Kidney glomerular epithelial cell (primary cell): ENCODE measurements at regions not wholly inside any gene's neighbourhood (a gene's known extent, or its start where the extent isn't known, plus 50 kb on each side); places are given as distances from the start of the nearest gene placed in this dataset.
A peak's percentile ranks its signal among the peaks of the same experiment; 100 is the strongest.
"Not testable (repeated sequence)": the region's sequence is repeated elsewhere in the genome, so short reads cannot be mapped to it uniquely, and the experiment has no call there.

Experiments used
- DNase-seq: peaks from one replicate; lab custom pipeline; 2025; lab: John Stamatoyannopoulos, UW

GRCh38 chr7:34392972-34393371 lies 265.0 kb upstream of the NPSR1 start:
- no peak for DNase-seq

- DNase-seq = no peak
Measured at GRCh38 chr7:34396437-34397064, 261.5 kb upstream of the NPSR1 start.

- DNase-seq = no peak
Measured at GRCh38 chr7:34401776-34402175, 256.2 kb upstream of the NPSR1 start.

GRCh38 chr7:34406848-34407530 lies 251.0 kb upstream of the NPSR1 start:
- DNase-seq = no peak

GRCh38 chr7:34407586-34407985 lies 250.4 kb upstream of the NPSR1 start:
- no peak for DNase-seq

- DNase-seq = no peak
Measured at GRCh38 chr7:34417781-34418180, 240.2 kb upstream of the NPSR1 start.

GRCh38 chr7:34421526-34421925 lies 236.5 kb upstream of the NPSR1 start:
- no peak for DNase-seq

- no peak for DNase-seq
Measured at GRCh38 chr7:34425194-34425593, 232.8 kb upstream of the NPSR1 start.

- DNase-seq = no peak
Measured at GRCh38 chr7:34425631-34426384, 232.2 kb upstream of the NPSR1 start.

GRCh38 chr7:34430456-34430855 lies 227.6 kb upstream of the NPSR1 start:
- DNase-seq = peak; percentile 33

- DNase-seq = no peak
Measured at GRCh38 chr7:34438436-34438835, 219.6 kb upstream of the NPSR1 start.

- no peak for DNase-seq
Measured at GRCh38 chr7:34445653-34446052, 212.4 kb upstream of the NPSR1 start.

GRCh38 chr7:34448531-34448930 lies 209.5 kb upstream of the NPSR1 start:
- not testable (repeated sequence) for DNase-seq

- DNase-seq = no peak
Measured at GRCh38 chr7:34449765-34450164, 208.3 kb upstream of the NPSR1 start.

- no peak for DNase-seq
Measured at GRCh38 chr7:34451183-34451582, 206.8 kb upstream of the NPSR1 start.

- no peak for DNase-seq
Measured at GRCh38 chr7:34451923-34452322, 206.1 kb upstream of the NPSR1 start.

- no peak for DNase-seq
Measured at GRCh38 chr7:34452363-34452762, 205.7 kb upstream of the NPSR1 start.

- no peak for DNase-seq
Measured at GRCh38 chr7:34453150-34453549, 204.9 kb upstream of the NPSR1 start.

GRCh38 chr7:34454381-34454780 lies 203.6 kb upstream of the NPSR1 start:
- DNase-seq = no peak

GRCh38 chr7:34457329-34457728 lies 200.7 kb upstream of the NPSR1 start:
- no peak for DNase-seq

- peak; percentile 30 for DNase-seq
Measured at GRCh38 chr7:34463830-34464229, 194.2 kb upstream of the NPSR1 start.

GRCh38 chr7:34471844-34472243 lies 186.2 kb upstream of the NPSR1 start:
- DNase-seq = no peak

- no peak for DNase-seq
Measured at GRCh38 chr7:34486371-34486770, 171.6 kb upstream of the NPSR1 start.
